Tibial nerve (tissue), 4 donors: ENCODE measurements at regions not wholly inside any gene's neighbourhood (a gene's known extent, or its start where the extent isn't known, plus 50 kb on each side); places are given as distances from the start of the nearest gene placed in this dataset.

Experiments used
- DNase-seq, 2 donors: peaks; one replicate each; pipeline ENCODE4 v3.0.0-alpha.2; 2019; ENCODE audit warnings: low spot score in 2 of 2
- H3K27ac ChIP-seq, 4 donors: fragments of 200-600 bp; sonication (generic) in 3 of 4; one replicate each; pipeline ENCODE4 v1.5.1; 2017 to 2019; ENCODE audit warnings: mild to moderate bottlenecking in 1 of 4
- H3K27me3 ChIP-seq, 2 donors: fragments of 200-600 bp; sonication (generic) in 1 of 2; one replicate each; pipeline versions ENCODE4 v1.5.1 to v1.6.0; 2017 to 2019
- H3K36me3 ChIP-seq, 3 donors: fragments of 200-600 bp; sonication (generic); one replicate each; pipeline ENCODE4 v1.5.1; 2018 to 2019
- H3K4me1 ChIP-seq, 4 donors: fragments of 200-600 bp; sonication (generic) in 3 of 4; one replicate each; pipeline ENCODE4 v1.5.1; 2017 to 2019
- H3K4me3 ChIP-seq, 4 donors: fragments of 200-600 bp; sonication (generic) in 3 of 4; one replicate each; pipeline ENCODE4 v1.5.1; 2017 to 2019; ENCODE audit warnings: mild to moderate bottlenecking in 1 of 4, moderate library complexity in 1 of 4
- H3K9me3 ChIP-seq, 4 donors: fragments of 200-600 bp; sonication (generic) in 3 of 4; one replicate each; pipeline ENCODE4 v1.5.1; 2017 to 2019
- EP300 ChIP-seq, 2 donors: sonication (generic); formaldehyde crosslinking; IDR thresholded peaks; one replicate each; pipeline ENCODE4 v1.6.1; 2017; ENCODE audit warnings: antibody characterized with exemption in 2 of 2, mild to moderate bottlenecking in 1 of 2
- POLR2A ChIP-seq, 2 donors: fragments of 450-650 bp; IDR thresholded peaks; one replicate each; pipeline ENCODE4 v1.6.1; 2017; ENCODE audit warnings: antibody characterized with exemption in 2 of 2, mild to moderate bottlenecking in 2 of 2, moderate library complexity in 2 of 2
- WGBS, 2 donors: methylation state at CpG; one replicate each; pipeline ENCODE4 v1.1.5; 2018; 5-methylcytosine and 5-hydroxymethylcytosine counted together
- TF ChIP-seq, protein P1 (sequence below), 5 experiments: fragments of 200-600 bp in 3 of 5; fragments of 450-650 bp in 2 of 5; sonication (generic) in 3 of 5; IDR thresholded peaks; one replicate each; pipeline ENCODE4 v1.5.1; 2016 to 2019; ENCODE audit warnings: antibody characterized with exemption in 5 of 5, mild to moderate bottlenecking in 3 of 5, moderate library complexity in 2 of 5

DNA sequence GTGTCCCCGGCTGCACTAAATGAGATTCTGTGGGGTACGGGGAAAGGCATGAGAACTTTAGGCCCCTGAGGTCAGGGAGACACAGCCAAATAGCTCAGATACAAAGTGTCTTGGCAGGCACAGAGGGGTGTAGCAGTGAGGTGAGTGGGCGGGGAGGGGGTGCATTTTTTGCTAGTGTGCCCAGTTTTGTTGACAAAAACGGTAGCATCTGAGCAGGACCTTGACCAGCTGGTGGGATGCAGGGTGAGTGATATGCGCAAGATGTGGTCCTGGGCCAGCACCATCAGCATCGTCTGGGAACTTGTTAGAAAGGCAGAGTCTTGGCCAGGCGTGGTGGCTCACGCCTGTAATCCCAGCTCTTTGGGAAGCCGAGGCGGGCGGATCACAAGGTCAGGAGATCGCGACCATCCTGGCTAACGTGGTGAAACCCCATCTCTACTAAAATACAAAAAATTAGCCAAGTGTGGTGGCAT, 127.3 kb upstream of the LGALSL start:
- Histone ChIP-seq H3K9me3 (no peaks in the 10 kb centered on the region), H3K27ac (peak overlapping the region in 1 of 4 donors; percentile 38), H3K4me1 (peaks cover 0 to 48% (median 35%) of the 10 kb centered on the region in 4 donors), H3K4me3 (no peak overlapping the region), H3K36me3 (no peaks in the 10 kb centered on the region), H3K27me3 (no peaks in the 10 kb centered on the region)
- DNase-seq = no peak
- WGBS, 2 donors = 87 to 91% methylated on average over 14 of the region's 14 CpGs
- TF ChIP-seq EP300 (IDR thresholded peaks at IDR 0.05) (no peak), POLR2A (IDR thresholded peaks at IDR 0.05) (no peak)

DNA sequence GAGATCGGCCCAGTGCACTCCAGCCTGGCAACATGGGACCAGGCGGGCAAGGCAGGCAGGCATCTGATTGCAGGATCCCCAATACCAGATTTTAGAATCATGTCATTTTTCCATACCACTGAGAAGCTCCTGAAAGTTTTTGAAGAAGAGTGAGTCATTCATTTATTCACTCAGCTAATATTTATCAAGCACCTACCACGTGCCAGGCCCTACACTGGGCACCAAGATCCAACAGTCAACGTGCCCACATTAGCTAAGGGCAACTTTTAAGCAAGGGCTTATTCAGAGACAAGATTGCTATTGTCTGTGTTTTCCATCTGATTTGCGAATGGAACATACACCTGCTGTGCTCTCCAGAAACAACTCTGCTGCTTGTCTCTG, 126.8 kb upstream of the LGALSL start:
- no peak for DNase-seq
- 84 to 90% methylated on average over 5 of the region's 5 CpGs for WGBS, 2 donors
- TF ChIP-seq POLR2A (IDR thresholded peaks at IDR 0.05) (no peak), EP300 (IDR thresholded peaks at IDR 0.05) (no peak)
- TF ChIP-seq, protein P1, sequence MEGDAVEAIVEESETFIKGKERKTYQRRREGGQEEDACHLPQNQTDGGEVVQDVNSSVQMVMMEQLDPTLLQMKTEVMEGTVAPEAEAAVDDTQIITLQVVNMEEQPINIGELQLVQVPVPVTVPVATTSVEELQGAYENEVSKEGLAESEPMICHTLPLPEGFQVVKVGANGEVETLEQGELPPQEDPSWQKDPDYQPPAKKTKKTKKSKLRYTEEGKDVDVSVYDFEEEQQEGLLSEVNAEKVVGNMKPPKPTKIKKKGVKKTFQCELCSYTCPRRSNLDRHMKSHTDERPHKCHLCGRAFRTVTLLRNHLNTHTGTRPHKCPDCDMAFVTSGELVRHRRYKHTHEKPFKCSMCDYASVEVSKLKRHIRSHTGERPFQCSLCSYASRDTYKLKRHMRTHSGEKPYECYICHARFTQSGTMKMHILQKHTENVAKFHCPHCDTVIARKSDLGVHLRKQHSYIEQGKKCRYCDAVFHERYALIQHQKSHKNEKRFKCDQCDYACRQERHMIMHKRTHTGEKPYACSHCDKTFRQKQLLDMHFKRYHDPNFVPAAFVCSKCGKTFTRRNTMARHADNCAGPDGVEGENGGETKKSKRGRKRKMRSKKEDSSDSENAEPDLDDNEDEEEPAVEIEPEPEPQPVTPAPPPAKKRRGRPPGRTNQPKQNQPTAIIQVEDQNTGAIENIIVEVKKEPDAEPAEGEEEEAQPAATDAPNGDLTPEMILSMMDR (IDR thresholded peaks at IDR 0.05) = no peak
- peak overlapping the region in 3 of 4 donors; percentile 30 to 86 (median 70) for H3K27ac ChIP-seq
- no peaks in the 10 kb centered on the region for H3K27me3 ChIP-seq
- H3K4me1 ChIP-seq = peaks cover 0 to 53% (median 36%) of the 10 kb centered on the region in 4 donors
- H3K9me3 ChIP-seq = no peaks in the 10 kb centered on the region
- H3K4me3 ChIP-seq = peak overlapping the region in 2 of 4 donors; percentile 28 to 37
- H3K36me3 ChIP-seq = no peaks in the 10 kb centered on the region

DNA sequence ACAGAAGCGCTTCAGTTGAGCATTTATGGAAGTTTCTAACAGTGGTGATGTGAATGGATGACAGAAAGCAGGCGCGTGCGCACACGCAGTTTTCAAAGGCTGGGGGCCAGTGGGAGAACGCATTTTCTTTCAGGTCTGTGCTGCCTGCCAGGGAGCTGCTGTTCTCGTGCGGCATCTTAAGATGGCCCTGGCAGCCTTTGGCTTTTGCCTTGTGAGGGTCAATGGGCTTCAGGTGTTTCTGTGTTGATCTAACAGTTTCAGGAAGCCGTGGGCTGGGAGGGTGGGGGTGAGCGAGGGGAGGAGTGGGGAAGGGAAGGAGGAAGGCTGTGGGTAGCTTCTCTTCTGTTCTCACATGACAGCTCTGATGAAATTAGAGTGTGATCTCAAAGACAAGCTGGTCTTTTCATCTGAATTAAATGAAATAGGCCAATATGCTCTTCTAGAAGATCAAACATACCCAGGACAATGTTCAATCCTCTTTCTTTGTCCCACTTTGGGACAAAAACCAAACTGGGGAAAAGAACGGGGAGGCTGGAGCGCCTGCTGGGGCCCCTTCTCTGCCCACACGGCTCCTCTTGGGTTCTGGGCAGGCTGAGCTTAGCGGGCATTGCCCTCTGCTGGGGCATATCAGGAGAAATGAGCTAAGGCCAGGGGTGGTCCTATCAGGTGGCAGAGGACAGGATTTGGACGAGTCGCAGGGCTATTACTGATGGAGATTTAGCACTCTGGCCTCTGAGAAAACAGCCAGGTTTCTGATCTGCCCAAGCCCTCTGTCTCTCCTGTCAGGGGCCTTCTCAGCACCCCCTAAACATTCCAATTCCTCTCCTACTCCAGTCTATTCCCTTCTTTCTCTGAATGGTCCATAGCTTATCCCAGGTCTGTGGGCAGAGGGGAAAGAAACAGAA, 126.2 kb upstream of the LGALSL start:
- Histone ChIP-seq H3K4me3 (peak overlapping the region in 2 of 4 donors; percentile 28 to 37), H3K9me3 (no peaks in the 10 kb centered on the region), H3K27me3 (no peaks in the 10 kb centered on the region), H3K36me3 (no peaks in the 10 kb centered on the region), H3K4me1 (peaks cover 0 to 58% (median 36%) of the 10 kb centered on the region in 4 donors), H3K27ac (peak overlapping the region; percentile 30 to 86 (median 54))
- 35 to 54% methylated on average over 16 of the region's 16 CpGs for WGBS, 2 donors
- TF ChIP-seq POLR2A (IDR thresholded peaks at IDR 0.05) (no peak), EP300 (IDR thresholded peaks at IDR 0.05) (no peak)
- TF ChIP-seq, protein P1 (IDR thresholded peaks at IDR 0.05) = peak; percentile 33 to 76 (median 58)
- peak in 1 of 2 donors; percentile 38 for DNase-seq

DNA sequence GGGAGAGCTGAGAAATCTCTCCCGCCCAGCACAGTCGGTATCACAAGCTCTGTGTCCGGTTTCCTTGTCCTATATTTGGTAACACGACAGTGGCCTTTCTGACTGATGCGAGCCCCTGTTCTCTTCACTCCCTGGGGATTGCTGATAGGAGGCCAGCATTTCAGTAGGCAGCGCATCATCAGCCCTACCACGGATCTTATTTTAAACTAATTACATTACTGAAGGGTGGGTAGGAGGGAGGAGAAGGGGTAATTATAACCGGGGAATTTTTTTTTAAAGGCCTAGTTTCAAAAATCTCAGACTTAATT, 125.6 kb upstream of the LGALSL start:
- peaks cover 0 to 58% (median 36%) of the 10 kb centered on the region in 4 donors for H3K4me1 ChIP-seq
- no peaks in the 10 kb centered on the region for H3K9me3 ChIP-seq
- H3K4me3 ChIP-seq = no peak overlapping the region
- H3K27me3 ChIP-seq = no peaks in the 10 kb centered on the region
- WGBS, 2 donors = 53 to 70% methylated on average over 8 of the region's 8 CpGs
- TF ChIP-seq POLR2A (IDR thresholded peaks at IDR 0.05) = no peak
- TF ChIP-seq EP300 (IDR thresholded peaks at IDR 0.05) = no peak
- TF ChIP-seq, protein P1 (IDR thresholded peaks at IDR 0.05) = no peak
- DNase-seq = no peak
- H3K36me3 ChIP-seq = no peaks in the 10 kb centered on the region
- H3K27ac ChIP-seq = peak overlapping the region in 3 of 4 donors; percentile 30 to 86 (median 70)

DNA sequence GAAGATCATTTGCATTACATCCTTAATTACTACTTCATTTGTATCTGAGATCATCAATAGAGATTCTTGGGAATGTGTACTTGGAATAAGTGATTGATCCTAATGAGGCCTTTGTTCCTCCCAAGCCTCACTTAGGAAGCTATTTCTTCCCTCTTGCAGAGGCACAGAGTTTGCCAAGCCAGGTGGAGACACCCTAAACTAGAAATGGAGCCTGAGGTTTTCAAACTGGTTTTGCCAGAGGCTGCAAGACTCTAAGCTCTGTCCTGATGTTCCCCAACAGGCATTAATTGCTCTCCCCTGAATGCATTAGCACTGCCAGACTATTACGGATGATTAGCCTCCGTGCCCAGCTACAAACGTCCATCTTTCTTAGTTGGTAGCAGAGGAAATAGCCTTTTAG, 125.2 kb upstream of the LGALSL start:
- Histone ChIP-seq H3K9me3 (no peaks in the 10 kb centered on the region), H3K27me3 (no peaks in the 10 kb centered on the region), H3K4me3 (no peak overlapping the region), H3K4me1 (peaks cover 0 to 58% (median 36%) of the 10 kb centered on the region in 4 donors), H3K27ac (peak overlapping the region in 1 of 4 donors; percentile 86), H3K36me3 (no peaks in the 10 kb centered on the region)
- TF ChIP-seq EP300 (IDR thresholded peaks at IDR 0.05) = no peak
- 76 to 86% methylated on average over 3 of the region's 3 CpGs for WGBS, 2 donors
- no peak for DNase-seq

DNA sequence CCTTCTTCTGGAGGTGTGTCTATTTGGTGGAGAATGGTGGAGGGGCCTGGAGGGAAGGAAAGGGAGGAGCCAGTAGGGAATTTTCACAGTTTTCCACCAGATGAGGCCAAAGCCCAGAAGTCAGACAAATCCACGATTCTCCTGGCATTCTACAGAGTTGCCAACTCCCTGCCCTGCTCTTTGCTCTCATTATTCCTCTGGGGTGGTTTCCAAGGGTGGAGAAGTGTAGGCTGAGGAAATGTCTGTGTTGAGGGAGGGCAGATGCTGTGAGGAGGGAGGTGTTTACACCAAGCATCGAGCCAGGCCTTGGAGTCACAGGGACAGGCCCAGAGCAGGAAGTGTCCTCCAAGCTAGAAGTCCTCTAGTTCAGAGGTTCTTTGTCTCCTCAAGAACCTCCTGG, 124.1 kb upstream of the LGALSL start:
- TF ChIP-seq, protein P1 (IDR thresholded peaks at IDR 0.05) = no peak
- peak in 1 of 2 donors; percentile 59 for TF ChIP-seq EP300 (IDR thresholded peaks at IDR 0.05)
- Histone ChIP-seq H3K9me3 (no peaks in the 10 kb centered on the region), H3K36me3 (no peaks in the 10 kb centered on the region), H3K27me3 (no peaks in the 10 kb centered on the region), H3K4me1 (peaks cover 0 to 58% (median 36%) of the 10 kb centered on the region in 4 donors), H3K4me3 (no peak overlapping the region), H3K27ac (peak overlapping the region; percentile 63 to 92 (median 76))
- no peak for DNase-seq
- WGBS, 2 donors = 8 to 13% methylated on average over 2 of the region's 2 CpGs
